ENCODE measurements at regions not wholly inside any gene's neighbourhood (a gene's known extent, or its start where the extent isn't known, plus 50 kb on each side); places are given as distances from the start of the nearest gene placed in this dataset.

DNA sequence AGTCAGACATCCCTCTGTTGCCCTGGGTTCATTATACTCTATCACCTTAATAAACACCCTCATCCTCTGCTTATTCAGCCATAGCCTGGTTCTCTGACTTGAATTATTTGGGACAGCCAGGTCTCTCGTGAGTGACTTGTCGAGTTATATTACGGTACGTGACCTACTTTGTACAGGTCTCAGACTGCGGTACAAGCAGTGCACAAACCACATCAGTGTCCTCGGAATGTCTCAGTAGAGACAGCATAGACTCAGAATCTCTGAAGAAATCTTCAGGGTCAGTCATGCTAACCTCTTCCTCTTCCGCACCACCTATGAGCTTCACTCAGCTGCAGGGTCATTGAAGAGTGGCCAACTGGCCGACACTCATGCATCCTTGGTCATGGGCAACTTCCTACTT, 860.8 kb downstream of the BCL11B start:
- intact Hi-C loops (cut with DNase I) = no loop called here
- H3K36me3 ChIP-seq (ENCODE audit: control insufficient read depth in 2 of 3, insufficient read depth in 3 of 3, low read length in 3 of 3) = no peaks in the 10 kb centered on the region
- FAIRE-seq (no peak), DNase-seq (no peak)
- no peak overlapping the region for H3K9ac ChIP-seq (ENCODE audit: low read length in 3 of 3)
- H3K27me3 ChIP-seq (ENCODE audit: control insufficient read depth, insufficient read depth, low read length) = no peaks in the 10 kb centered on the region
- TF ChIP-seq CTCF (IDR thresholded peaks at IDR 0.05; ENCODE audit: borderline replicate concordance, extremely low read depth, insufficient read depth) = no peak
- H3K9me3 ChIP-seq (ENCODE audit: control insufficient read depth in 2 of 3, insufficient read depth in 1 of 3, low read length in 3 of 3) = no peaks in the 10 kb centered on the region
- H3K4me1 ChIP-seq (ENCODE audit: control insufficient read depth in 2 of 3, insufficient read depth in 2 of 3, low read depth in 1 of 3, low read length in 3 of 3) = no peaks in the 10 kb centered on the region
- H3K27ac ChIP-seq (ENCODE audit: low read depth in 2 of 2, low read length in 2 of 2) = no peak overlapping the region
- H3K4me3 ChIP-seq (ENCODE audit: low read length in 3 of 3) = no peak overlapping the region

- Histone ChIP-seq H3K27me3 (ENCODE audit: control insufficient read depth, insufficient read depth, low read length) (no peaks in the 10 kb centered on the region), H3K9ac (ENCODE audit: low read length in 3 of 3) (no peak overlapping the region), H3K27ac (ENCODE audit: low read depth in 2 of 2, low read length in 2 of 2) (no peak overlapping the region), H3K36me3 (ENCODE audit: control insufficient read depth in 2 of 3, insufficient read depth in 3 of 3, low read length in 3 of 3) (no peaks in the 10 kb centered on the region), H3K4me3 (ENCODE audit: low read length in 3 of 3) (no peak overlapping the region), H3K4me1 (ENCODE audit: control insufficient read depth in 2 of 3, insufficient read depth in 2 of 3, low read depth in 1 of 3, low read length in 3 of 3) (no peaks in the 10 kb centered on the region), H3K9me3 (ENCODE audit: control insufficient read depth in 2 of 3, insufficient read depth in 1 of 3, low read length in 3 of 3) (no peaks in the 10 kb centered on the region)
- no peak for DNase-seq
- no peak for FAIRE-seq
- TF ChIP-seq CTCF (IDR thresholded peaks at IDR 0.05; ENCODE audit: borderline replicate concordance, extremely low read depth, insufficient read depth) = no peak
- intact Hi-C loops (cut with DNase I) = no loop called here
These were observed 859.6 kb downstream of the BCL11B start for GRCh38 chr14:98412431-98412830.

DNA sequence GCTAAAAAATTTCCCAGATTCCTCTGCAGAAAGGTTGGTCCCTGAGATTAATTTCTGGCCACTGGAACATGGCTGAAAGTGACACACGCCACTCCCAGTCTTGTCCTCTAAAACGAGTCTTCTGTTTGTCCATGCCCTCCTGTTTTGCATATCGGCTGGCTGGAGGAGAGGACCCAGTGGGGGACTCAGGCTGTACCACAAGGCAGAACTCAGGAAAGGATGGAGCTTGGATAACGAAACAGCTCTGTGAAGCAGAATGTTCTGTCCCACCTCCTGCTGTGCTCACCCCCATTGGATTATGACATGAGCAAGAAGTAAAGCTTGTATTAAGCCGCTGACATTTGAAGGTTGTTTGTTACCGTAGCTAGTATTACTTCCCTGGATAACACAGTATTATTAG, 856.2 kb downstream of the BCL11B start:
- H3K9ac ChIP-seq (ENCODE audit: low read length in 3 of 3) = no peak overlapping the region

More for the DNA sequence above, 856.2 kb downstream of the BCL11B start:
- no peaks in the 10 kb centered on the region for H3K9me3 ChIP-seq (ENCODE audit: control insufficient read depth in 2 of 3, insufficient read depth in 1 of 3, low read length in 3 of 3)
- no peaks in the 10 kb centered on the region for H3K27me3 ChIP-seq (ENCODE audit: control insufficient read depth, insufficient read depth, low read length)
- intact Hi-C loops (cut with DNase I) = no loop called here
- no peak overlapping the region for H3K27ac ChIP-seq (ENCODE audit: low read depth in 2 of 2, low read length in 2 of 2)
- DNase-seq (no peak), FAIRE-seq (no peak)
- H3K36me3 ChIP-seq (ENCODE audit: control insufficient read depth in 2 of 3, insufficient read depth in 3 of 3, low read length in 3 of 3) = no peaks in the 10 kb centered on the region
- no peak overlapping the region for H3K4me3 ChIP-seq (ENCODE audit: low read length in 3 of 3)
- no peak for TF ChIP-seq CTCF (IDR thresholded peaks at IDR 0.05; ENCODE audit: borderline replicate concordance, extremely low read depth, insufficient read depth)
- H3K4me1 ChIP-seq (ENCODE audit: control insufficient read depth in 2 of 3, insufficient read depth in 2 of 3, low read depth in 1 of 3, low read length in 3 of 3) = no peaks in the 10 kb centered on the region

Measured in kidney (tissue), 13 donors.